K562 (cell line): ENCODE measurements at regions not wholly inside any gene's neighbourhood (a gene's known extent, or its start where the extent isn't known, plus 50 kb on each side); places are given as distances from the start of the nearest gene placed in this dataset.

Source experiments
- ATAC-seq: fragments of 200-7000 bp; cut with Tn5 transposase; 3 replicates; pipeline ENCODE4 v1.9.1; 2020; ENCODE audit warnings: moderate library complexity
- BruUV-seq: library from RNA; stranded (reverse); fragments of 400-500 nt; replicated peaks from 2 replicates; lab custom pipeline; 2021; lab: Mats Ljungman, UMichigan
- CTCF ChIA-PET: fragments of 300-600 bp; formaldehyde crosslinking; extraction: SDS; loops from one replicate; lab custom pipeline; 2021; ENCODE audit warnings: low intra/inter-chr PET ratio; lab: Yijun Ruan, JAX
- POLR2A ChIA-PET: fragments of 300-600, 350-650 bp; sonication (Branson Sonifier 250); formaldehyde crosslinking; extraction: SDS; loops from one replicate; lab custom pipeline; 2021; ENCODE audit warnings: antibody characterized with exemption, inconsistent platforms; lab: Yijun Ruan, JAX
- DNase-seq, 4 experiments: peaks; one replicate each; pipeline versions ENCODE4 v3.0.0 to v3.0.0-alpha.2; 2011 to 2018; ENCODE audit warnings: low spot score in 3 of 4, mixed read lengths in 3 of 4; ENCODE audit errors: extremely low read depth in 1 of 4
- FAIRE-seq: peaks from 2 replicates; lab custom pipeline; 2011; peaks lifted over from hg19 to GRCh38; lab: Jason Lieb, UNC
- H2AFZ ChIP-seq: 2 replicates; pipeline ENCODE4 v1.6.0; 2011; ENCODE audit warnings: low read depth, low read length, control low read depth, inconsistent platforms
- H3K27ac ChIP-seq: fragments of 200-600 bp; 3 replicates; pipeline ENCODE4 v1.8.0; 2011; ENCODE audit warnings: low read depth, mild to moderate bottlenecking, control low read depth, inconsistent platforms, low read length, moderate library complexity, mixed read lengths; ENCODE audit errors: extremely low read depth
- H3K27me3 ChIP-seq, 2 experiments: fragments of 300-600 bp in 1 of 2; 2 replicates in 1 of 2; 3 replicates in 1 of 2; pipeline versions ENCODE4 v1.6.0 to v1.8.0; 2011; ENCODE audit warnings: inconsistent platforms in 2 of 2, low read length in 2 of 2, mild to moderate bottlenecking in 1 of 2, mixed read lengths in 1 of 2, moderate library complexity in 1 of 2; ENCODE audit not compliant: control insufficient read depth in 2 of 2, insufficient read depth in 2 of 2
- H3K36me3 ChIP-seq: fragments of 300-600 bp; 3 replicates; pipeline ENCODE4 v1.8.0; 2011; ENCODE audit warnings: mild to moderate bottlenecking, low read length, inconsistent platforms; ENCODE audit not compliant: control insufficient read depth, insufficient read depth
- H3K4me1 ChIP-seq, 2 experiments: fragments of 200-600 bp in 1 of 2; replicated peaks in 1 of 2; 2 replicates in 1 of 2; 3 replicates in 1 of 2; pipeline versions ENCODE4 v1.5.1 to v1.8.0; 2011; ENCODE audit warnings: inconsistent platforms in 2 of 2, low read length in 2 of 2, mild to moderate bottlenecking in 1 of 2, mixed read lengths in 1 of 2, moderate library complexity in 1 of 2; ENCODE audit not compliant: control insufficient read depth in 2 of 2, insufficient read depth in 2 of 2
- H3K4me2 ChIP-seq: 2 replicates; pipeline ENCODE4 v1.6.1; 2011; ENCODE audit warnings: low read length, control low read depth, inconsistent platforms, mixed read lengths; ENCODE audit not compliant: insufficient read depth
- H3K4me3 ChIP-seq: fragments of 200-600 bp; sonication (generic), shearing (Covaris generic); 2 replicates; pipeline ENCODE4 v1.5.1; 2016; ENCODE audit warnings: control low read depth, inconsistent platforms
- H3K79me2 ChIP-seq: fragments of 200-600 bp; 3 replicates; pipeline ENCODE4 v1.8.0; 2011; ENCODE audit warnings: low read length, inconsistent platforms; ENCODE audit not compliant: control insufficient read depth, insufficient read depth
- H3K9ac ChIP-seq, 2 experiments: 2 replicates each; pipeline versions ENCODE4 v1.6.0 to v1.6.1; 2011; ENCODE audit warnings: low read depth in 2 of 2, low read length in 2 of 2, control low read depth in 1 of 2, inconsistent platforms in 1 of 2, mild to moderate bottlenecking in 1 of 2, mixed read lengths in 1 of 2; ENCODE audit not compliant: insufficient read depth in 1 of 2
- H3K9me1 ChIP-seq: one replicate; pipeline ENCODE4 v1.6.0; 2011; ENCODE audit warnings: inconsistent platforms, mild to moderate bottlenecking, low read length, moderate library complexity; ENCODE audit not compliant: control insufficient read depth, insufficient read depth
- H3K9me3 ChIP-seq: replicated peaks from 2 replicates; pipeline ENCODE4 v1.5.1; 2011; ENCODE audit warnings: low read depth, low read length, inconsistent platforms; ENCODE audit not compliant: control insufficient read depth, insufficient read depth
- H4K20me1 ChIP-seq: replicated peaks from 2 replicates; pipeline ENCODE4 v1.6.1; 2011; ENCODE audit warnings: low read length, inconsistent platforms, mixed read lengths; ENCODE audit not compliant: control insufficient read depth, insufficient read depth
- CBX5 ChIP-seq: IDR thresholded peaks from 2 replicates; pipeline ENCODE4 v1.6.1; 2014; ENCODE audit warnings: low read depth, borderline replicate concordance
- COPS2 ChIP-seq: fragments of 450-650 bp; conservative IDR thresholded peaks from 2 replicates; pipeline ENCODE4 v1.6.1; 2016; ENCODE audit warnings: mild to moderate bottlenecking, moderate library complexity
- CREB5 ChIP-seq: fragments of 250-450 bp; sonication (Bioruptor Pico); IDR thresholded peaks from 2 replicates; pipeline ENCODE4 v1.5.0; 2020; ENCODE audit warnings: mild to moderate bottlenecking
- E2F8 ChIP-seq: fragments of 450-650 bp; IDR thresholded peaks from 2 replicates; pipeline ENCODE4 v1.7.1; 2018; ENCODE audit warnings: mild to moderate bottlenecking, low read depth; ENCODE audit not compliant: partially characterized antibody
- FOXP4 ChIP-seq: sonication (generic); formaldehyde crosslinking; IDR thresholded peaks from 2 replicates; pipeline ENCODE4 v1.8.0; 2022; ENCODE audit warnings: mild to moderate bottlenecking, missing genetic modification reagents, borderline replicate concordance
- KLF10 ChIP-seq: fragments of 250-450 bp; sonication (Bioruptor Pico); IDR thresholded peaks from 2 replicates; pipeline ENCODE4 v1.6.1; 2021; ENCODE audit warnings: matching md5 sums
- KLF6 ChIP-seq: fragments of 250-450 bp; sonication (Bioruptor Pico); IDR thresholded peaks from 2 replicates; pipeline ENCODE4 v1.4.0; 2020; ENCODE audit warnings: mild to moderate bottlenecking, moderate library complexity, borderline replicate concordance
- SNAPC5 ChIP-seq: fragments of 250-450 bp; sonication (Bioruptor Pico); IDR thresholded peaks from 2 replicates; pipeline ENCODE4 v1.8.0; 2021; ENCODE audit warnings: moderate library complexity, mild to moderate bottlenecking, inconsistent platforms
- SNRNP70 ChIP-seq: fragments of 200-400 bp; formaldehyde crosslinking; optimal IDR thresholded peaks from 2 replicates; pipeline ENCODE3; 2017; ENCODE audit warnings: low read depth, low read length
- SREBF2 ChIP-seq: sonication (generic); formaldehyde crosslinking; IDR thresholded peaks from 2 replicates; pipeline ENCODE4 v1.4.0; 2020; ENCODE audit warnings: mild to moderate bottlenecking, missing genetic modification reagents
- XRCC4 ChIP-seq: IDR thresholded peaks from one replicate; pipeline ENCODE4 v1.6.1; 2011; ENCODE audit not compliant: insufficient read depth, insufficient read length; ENCODE audit errors: extremely low read depth
- ZKSCAN1 ChIP-seq: fragments of 150-350 bp; IDR thresholded peaks from 2 replicates; pipeline ENCODE4 v1.6.1; 2016; ENCODE audit warnings: low read depth, low read length
- ZNF217 ChIP-seq: sonication (generic); formaldehyde crosslinking; IDR thresholded peaks from 2 replicates; pipeline ENCODE4 v1.8.0; 2022; ENCODE audit warnings: mild to moderate bottlenecking, missing genetic modification reagents
- ZNF277 ChIP-seq: fragments of 250-450 bp; sonication (Bioruptor Pico); IDR thresholded peaks from 2 replicates; pipeline ENCODE4 v1.8.0; 2022; ENCODE audit warnings: inconsistent platforms, mild to moderate bottlenecking, moderate library complexity, borderline replicate concordance
- ZNF778 ChIP-seq: fragments of 450-650 bp; formaldehyde crosslinking; IDR thresholded peaks from 2 replicates; pipeline ENCODE4 v1.4.0; 2020; ENCODE audit warnings: mild to moderate bottlenecking, moderate library complexity
- WGBS: fragments of 100-300 bp; shearing (Covaris generic); methylation state at CpG from one replicate; pipeline ENCODE4 v1.1.6; 2016; ENCODE audit warnings: low coverage, mixed read lengths; ENCODE audit not compliant: insufficient coverage; ENCODE audit errors: missing lambda C conversion rate; 5-methylcytosine and 5-hydroxymethylcytosine counted together
- in situ Hi-C: fragments of 300-500 bp; cut with MboI; formaldehyde crosslinking; loops from 4 replicates; pipeline ENCODE4 v1.15.0; 2018; ENCODE audit warnings: inconsistent platforms, mixed read lengths
- intact Hi-C: fragments of 100-400 bp; cut with micrococcal nuclease; formaldehyde crosslinking; loops from 2 replicates; pipeline ENCODE4 v1.14.2; 2022

GRCh38 chr9:79287708-79288290 lies 284.0 kb upstream of the TLE4 start:
- TF ChIP-seq KLF10 (no peak), E2F8 (no peak), SREBF2 (CRISPR knock-in tag) (no peak), FOXP4 (CRISPR knock-in tag) (no peak), ZKSCAN1 (no peak), KLF6 (CRISPR knock-in tag) (no peak), ZNF778 (CRISPR knock-in tag) (no peak), SNRNP70 (no peak), ZNF217 (CRISPR knock-in tag) (no peak), SNAPC5 (CRISPR knock-in tag) (no peak), COPS2 (no peak), ZNF277 (CRISPR knock-in tag) (no peak), XRCC4 (no peak), CREB5 (CRISPR knock-in tag) (no peak), CBX5 (no peak)
- ATAC-seq (no peak), DNase-seq (no peak), FAIRE-seq (no peak)
- no peak overlapping the region for H3K9ac ChIP-seq
- no peaks in the 10 kb centered on the region for H3K9me1 ChIP-seq
- H3K79me2 ChIP-seq: no peaks in the 10 kb centered on the region
- no peak overlapping the region for H2AFZ ChIP-seq
- no peaks in the 10 kb centered on the region for H3K9me3 ChIP-seq
- no peaks in the 10 kb centered on the region for H4K20me1 ChIP-seq
- H3K36me3 ChIP-seq: no peaks in the 10 kb centered on the region
- WGBS: 0% methylated on average over 4 of the region's 4 CpGs
- no peak overlapping the region for H3K27ac ChIP-seq
- intact Hi-C loops: no loop called here
- ChIA-PET CTCF (no interaction called here), POLR2A (no interaction called here)
- H3K4me1 ChIP-seq: no peaks in the 10 kb centered on the region
- no peaks in the 10 kb centered on the region for H3K27me3 ChIP-seq
- H3K4me2 ChIP-seq: no peak overlapping the region
- in situ Hi-C loops: no loop called here
- no peak overlapping the region for H3K4me3 ChIP-seq
- no TSS peak for BruUV-seq
